Mucosa of descending colon (tissue), 3 donors: ENCODE measurements at regions not wholly inside any gene's neighbourhood (a gene's known extent, or its start where the extent isn't known, plus 50 kb on each side); places are given as distances from the start of the nearest gene placed in this dataset.
"Not testable (repeated sequence)": the region's sequence is repeated elsewhere in the genome, so short reads cannot be mapped to it uniquely, and the experiment has no call there.

ENCODE experiments used
- ATAC-seq: fragments of 200-7000 bp; cut with Tn5 transposase; one replicate; pipeline ENCODE4 v1.9.1; 2020; ENCODE audit warnings: mild to moderate bottlenecking, moderate library complexity
- DNase-seq, 3 donors: peaks; one replicate each; pipeline ENCODE4 v3.0.0-alpha.2; 2020
- H3K36me3 ChIP-seq: fragments of 200-600 bp; one replicate; pipeline ENCODE4 v1.8.0; 2021; ENCODE audit warnings: low read depth, mild to moderate bottlenecking
- H3K4me1 ChIP-seq: fragments of 200-600 bp; one replicate; pipeline ENCODE4 v1.8.0; 2021; ENCODE audit warnings: low read depth, mild to moderate bottlenecking
- H3K4me3 ChIP-seq: fragments of 200-600 bp; one replicate; pipeline ENCODE4 v1.8.0; 2021; ENCODE audit warnings: mild to moderate bottlenecking
- H3K9me3 ChIP-seq: fragments of 200-600 bp; one replicate; pipeline ENCODE4 v1.8.0; 2021; ENCODE audit warnings: mild to moderate bottlenecking
- CTCF ChIP-seq: fragments of 200-600 bp; IDR thresholded peaks from one replicate; pipeline ENCODE4 v1.8.0; 2022; ENCODE audit warnings: antibody characterized with exemption, mild to moderate bottlenecking
- intact Hi-C, 2 donors: fragments of 100-400 bp; cut with DNase I in 1 of 2; cut with micrococcal nuclease in 1 of 2; formaldehyde crosslinking; loops; one replicate each; pipeline versions ENCODE4 v1.11.0 to v1.11.1; 2022; cut with DNase I, micrococcal nuclease
- donor health status: DM: no; HTN: no; CAD: no; lungs with moderate emphysema.
- donor health status: DM: no; HTN: no; CAD: no.
- donor health status: DM: no; HTN: yes; CAD: no.

DNA sequence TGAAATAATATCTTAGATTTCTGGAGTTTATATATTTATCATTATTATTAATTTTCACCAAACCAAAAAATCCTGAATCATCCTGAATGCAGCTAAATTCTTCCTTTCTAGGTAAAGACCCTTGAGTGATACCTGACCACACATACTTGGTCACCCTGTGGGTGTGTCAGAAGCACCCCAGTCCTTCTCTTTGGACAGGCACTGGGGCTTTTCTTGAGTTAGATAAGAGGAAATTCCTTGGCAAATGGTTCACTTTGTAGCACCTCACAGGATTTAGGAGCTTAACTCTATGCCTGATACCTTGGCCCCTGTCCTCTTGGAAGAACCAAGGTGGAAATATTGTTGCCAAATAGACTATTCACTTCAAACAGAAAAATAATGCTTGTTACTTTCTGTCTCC lies 69.6 kb upstream of the PNPLA4 start:
- Histone ChIP-seq H3K4me3 (no peak overlapping the region), H3K36me3 (no peaks in the 10 kb centered on the region), H3K9me3 (no peaks in the 10 kb centered on the region), H3K4me1 (no peaks in the 10 kb centered on the region)
- no peak for ATAC-seq
- no peak for TF ChIP-seq CTCF
- no peak for DNase-seq
- intact Hi-C loops: loop anchor here (10.0 kb wide), 1 partner anchor 738 kb away; the partner anchor contains the start of gene ANOS1 (in 2 of the 2)

- intact Hi-C loops: loop anchor here (10.0 kb wide), 1 partner anchor 738 kb away; the partner anchor contains the start of gene ANOS1 (in 2 of the 2)
- Histone ChIP-seq H3K9me3 (no peaks in the 10 kb centered on the region), H3K4me3 (no peak overlapping the region), H3K36me3 (no peaks in the 10 kb centered on the region), H3K4me1 (no peaks in the 10 kb centered on the region)
- no peak for TF ChIP-seq CTCF
- ATAC-seq (peak; percentile 43), DNase-seq (peak in 1 of 3 donors; percentile 38)
Observed at GRCh38 chrX:7996414-7996813, 69.2 kb upstream of the PNPLA4 start.

DNA sequence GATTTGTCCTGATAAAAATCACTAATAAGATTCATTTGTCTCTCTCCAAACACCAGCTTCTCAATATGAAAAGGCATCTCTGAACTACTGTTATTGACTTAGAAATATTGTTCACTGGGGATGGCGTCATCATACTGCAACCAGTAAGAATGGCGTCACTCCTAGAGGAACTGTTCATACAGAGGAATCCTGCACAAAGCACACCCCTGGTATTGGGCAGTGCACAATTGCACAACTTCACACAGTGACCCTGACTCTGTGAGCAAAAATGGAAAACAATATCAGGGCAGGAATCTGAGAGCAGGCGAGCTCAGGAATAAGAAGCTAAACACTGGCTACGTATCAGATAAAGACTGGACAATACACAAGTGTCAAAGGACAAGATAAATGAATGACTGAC lies 66.7 kb upstream of the PNPLA4 start:
- intact Hi-C loops: loop anchor here (10.0 kb wide), 1 partner anchor 741 kb away; the partner anchor contains the start of gene ANOS1 (in 2 of the 2)
- H3K36me3 ChIP-seq: no peaks in the 10 kb centered on the region
- no peaks in the 10 kb centered on the region for H3K4me1 ChIP-seq
- ATAC-seq (no peak), DNase-seq (no peak)
- H3K9me3 ChIP-seq: no peaks in the 10 kb centered on the region
- H3K4me3 ChIP-seq: no peak overlapping the region
- no peak for TF ChIP-seq CTCF

DNA sequence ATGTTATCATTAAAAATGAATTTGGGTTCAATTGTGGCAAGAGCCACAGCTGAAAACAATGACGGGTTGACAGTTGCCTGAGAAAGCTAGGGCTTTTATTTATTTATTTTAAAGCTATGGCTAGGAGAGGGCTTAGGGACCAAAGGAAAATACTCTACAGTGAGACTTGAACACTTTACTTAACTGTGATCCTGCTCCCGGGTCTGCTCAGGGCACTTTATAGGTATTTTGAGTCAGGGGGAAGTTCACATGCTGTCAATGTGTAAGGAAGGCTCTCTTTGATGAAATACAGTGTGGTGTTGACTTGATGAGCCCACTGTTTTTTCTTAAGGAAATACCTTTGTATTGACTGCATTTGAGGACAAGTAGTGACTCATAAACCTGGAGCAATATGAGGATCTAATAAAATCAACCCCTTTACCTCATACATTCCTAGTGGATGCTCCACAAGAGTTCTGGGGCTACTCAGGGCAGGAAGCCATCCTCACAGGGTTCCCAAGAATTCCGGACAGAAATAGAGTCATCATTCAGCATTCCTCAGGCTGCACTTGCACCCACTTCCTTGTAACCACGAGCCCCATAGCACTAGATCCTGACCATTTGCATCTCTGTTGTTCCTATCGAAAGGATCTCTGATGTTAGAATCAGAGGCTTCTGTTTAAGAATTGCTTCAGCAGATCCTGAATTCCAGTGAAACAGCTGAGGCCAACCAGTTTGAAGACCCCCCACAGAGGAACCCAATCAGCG lies 61.0 kb upstream of the PNPLA4 start:
- H3K4me3 ChIP-seq, DNase-seq, H3K9me3 ChIP-seq, H3K4me1 ChIP-seq, ATAC-seq, H3K36me3 ChIP-seq, intact Hi-C loops: not testable (repeated sequence)

- no peak for TF ChIP-seq CTCF
- intact Hi-C loops: no loop called here
- Histone ChIP-seq H3K9me3 (no peaks in the 10 kb centered on the region), H3K36me3 (no peaks in the 10 kb centered on the region), H3K4me3 (no peak overlapping the region), H3K4me1 (no peaks in the 10 kb centered on the region)
- DNase-seq (no peak), ATAC-seq (no peak)
Observed at GRCh38 chrX:7987160-7988012, 60.2 kb upstream of the PNPLA4 start.

DNA sequence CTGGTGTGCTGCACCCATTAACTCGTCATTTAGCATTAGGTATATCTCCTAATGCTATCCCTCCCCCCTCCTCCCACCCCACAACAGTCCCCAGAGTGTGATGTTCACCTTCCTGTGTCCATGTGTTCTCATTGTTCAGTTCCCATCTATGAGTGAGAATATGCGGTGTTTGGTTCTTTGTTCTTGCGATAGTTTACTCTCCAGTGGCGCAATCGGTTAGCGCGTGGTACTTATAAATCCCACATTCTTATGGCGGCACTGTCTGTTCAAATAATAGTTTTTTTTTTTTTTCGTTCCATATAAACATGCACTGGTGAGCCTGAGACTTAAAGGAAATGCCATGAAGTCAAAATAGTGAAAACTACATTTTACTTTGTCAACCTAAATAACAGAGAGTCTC lies 59.5 kb upstream of the PNPLA4 start:
- H3K9me3 ChIP-seq, H3K4me1 ChIP-seq, DNase-seq, ATAC-seq, H3K4me3 ChIP-seq, H3K36me3 ChIP-seq, intact Hi-C loops: not testable (repeated sequence)
